Activated CD4-positive, alpha-beta T cell treated with anti-CD3 and anti-CD28 coated beads, Interleukin-2, amount 50 U/mL, for 24 hours (primary cell): ENCODE measurements at regions not wholly inside any gene's neighbourhood (a gene's known extent, or its start where the extent isn't known, plus 50 kb on each side); places are given as distances from the start of the nearest gene placed in this dataset.

Source experiments
- DNase-seq, 2 donors: peaks; one replicate each; pipeline ENCODE4 v3.0.0-alpha.2; 2020; ENCODE audit warnings: low read depth in 1 of 2, low spot score in 1 of 2

GRCh38 chr3:94686208-94686607 is 623.3 kb downstream of the NSUN3 start:
- no peak for DNase-seq

- DNase-seq = no peak
Measured at GRCh38 chr3:94693997-94694640, 631.3 kb downstream of the NSUN3 start.

- no peak for DNase-seq
Measured at GRCh38 chr3:94694894-94695293, 632.0 kb downstream of the NSUN3 start.

GRCh38 chr3:94704467-94704866 is 641.6 kb downstream of the NSUN3 start:
- DNase-seq = no peak

- no peak for DNase-seq
Measured at GRCh38 chr3:94709249-94709902, 646.5 kb downstream of the NSUN3 start.

- no peak for DNase-seq
Measured at GRCh38 chr3:94714194-94714593, 651.3 kb downstream of the NSUN3 start.

- no peak for DNase-seq
Measured at GRCh38 chr3:94716326-94717018, 653.6 kb downstream of the NSUN3 start.

GRCh38 chr3:94734206-94734605 is 671.3 kb downstream of the NSUN3 start:
- no peak for DNase-seq

- no peak for DNase-seq
Measured at GRCh38 chr3:94735354-94735753, 672.5 kb downstream of the NSUN3 start.

- DNase-seq = no peak
Measured at GRCh38 chr3:94737116-94737515, 674.3 kb downstream of the NSUN3 start.

GRCh38 chr3:94739420-94739819 is 676.6 kb downstream of the NSUN3 start:
- DNase-seq = no peak

GRCh38 chr3:94758751-94759150 is 695.9 kb downstream of the NSUN3 start:
- no peak for DNase-seq

- no peak for DNase-seq
Measured at GRCh38 chr3:94772402-94772801, 709.5 kb downstream of the NSUN3 start.

GRCh38 chr3:94775746-94776145 is 712.9 kb downstream of the NSUN3 start:
- no peak for DNase-seq

- DNase-seq = no peak
Measured at GRCh38 chr3:94776401-94776915, 713.6 kb downstream of the NSUN3 start.

GRCh38 chr3:94778289-94778688 is 715.4 kb downstream of the NSUN3 start:
- no peak for DNase-seq

GRCh38 chr3:94778814-94779494 is 716.1 kb downstream of the NSUN3 start:
- no peak for DNase-seq

GRCh38 chr3:94779699-94780098 is 716.8 kb downstream of the NSUN3 start:
- no peak for DNase-seq

GRCh38 chr3:94784274-94784673 is 721.4 kb downstream of the NSUN3 start:
- no peak for DNase-seq

GRCh38 chr3:94787066-94787465 is 724.2 kb downstream of the NSUN3 start:
- no peak for DNase-seq

GRCh38 chr3:94787734-94788270 is 724.9 kb downstream of the NSUN3 start:
- DNase-seq = no peak
